Loucy (cell line): ENCODE measurements at regions not wholly inside any gene's neighbourhood (a gene's known extent, or its start where the extent isn't known, plus 50 kb on each side); places are given as distances from the start of the nearest gene placed in this dataset.

Experiments
- EZH2phosphoT487 ChIP-seq: fragments of 200-600 bp; IDR thresholded peaks from 2 replicates; pipeline ENCODE4 v1.6.1; 2018; ENCODE audit warnings: antibody characterized with exemption, mild to moderate bottlenecking, moderate library complexity, borderline replicate concordance
- TF ChIP-seq, protein P1 (sequence below): fragments of 200-600 bp; sonication (generic); conservative IDR thresholded peaks from 2 replicates; pipeline ENCODE4 v1.5.1; 2014; ENCODE audit warnings: mild to moderate bottlenecking, antibody characterized with exemption, low read length

DNA sequence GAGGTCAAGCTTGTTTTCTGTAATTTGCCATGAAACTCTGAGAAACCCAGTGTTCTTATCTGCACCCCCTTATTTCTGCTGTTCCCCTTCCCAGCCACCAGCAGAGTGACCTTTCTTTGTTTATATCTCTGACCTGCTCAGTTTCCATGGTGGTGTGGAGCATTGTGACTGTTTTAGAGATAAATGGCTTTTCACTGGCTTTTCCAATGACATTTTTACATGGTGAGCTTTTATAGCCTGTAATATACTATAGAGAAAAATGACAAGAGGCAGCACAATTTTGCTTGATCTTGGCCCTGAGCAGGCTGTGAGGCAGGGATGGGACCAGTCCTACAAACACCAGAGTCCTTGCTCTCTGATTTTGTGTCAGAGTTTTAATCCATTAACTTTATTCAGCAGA, 233.9 kb downstream of the FAT3 start:
- TF ChIP-seq, protein P1, sequence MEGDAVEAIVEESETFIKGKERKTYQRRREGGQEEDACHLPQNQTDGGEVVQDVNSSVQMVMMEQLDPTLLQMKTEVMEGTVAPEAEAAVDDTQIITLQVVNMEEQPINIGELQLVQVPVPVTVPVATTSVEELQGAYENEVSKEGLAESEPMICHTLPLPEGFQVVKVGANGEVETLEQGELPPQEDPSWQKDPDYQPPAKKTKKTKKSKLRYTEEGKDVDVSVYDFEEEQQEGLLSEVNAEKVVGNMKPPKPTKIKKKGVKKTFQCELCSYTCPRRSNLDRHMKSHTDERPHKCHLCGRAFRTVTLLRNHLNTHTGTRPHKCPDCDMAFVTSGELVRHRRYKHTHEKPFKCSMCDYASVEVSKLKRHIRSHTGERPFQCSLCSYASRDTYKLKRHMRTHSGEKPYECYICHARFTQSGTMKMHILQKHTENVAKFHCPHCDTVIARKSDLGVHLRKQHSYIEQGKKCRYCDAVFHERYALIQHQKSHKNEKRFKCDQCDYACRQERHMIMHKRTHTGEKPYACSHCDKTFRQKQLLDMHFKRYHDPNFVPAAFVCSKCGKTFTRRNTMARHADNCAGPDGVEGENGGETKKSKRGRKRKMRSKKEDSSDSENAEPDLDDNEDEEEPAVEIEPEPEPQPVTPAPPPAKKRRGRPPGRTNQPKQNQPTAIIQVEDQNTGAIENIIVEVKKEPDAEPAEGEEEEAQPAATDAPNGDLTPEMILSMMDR = no peak
- TF ChIP-seq EZH2phosphoT487 = no peak
